GM12892 (cell line): ENCODE measurements at regions not wholly inside any gene's neighbourhood (a gene's known extent, or its start where the extent isn't known, plus 50 kb on each side); places are given as distances from the start of the nearest gene placed in this dataset.
A peak's percentile ranks its signal among the peaks of the same experiment; 100 is the strongest.
"Not testable (repeated sequence)": the region's sequence is repeated elsewhere in the genome, so short reads cannot be mapped to it uniquely, and the experiment has no call there.

Experiments
- DNase-seq: peaks from one replicate; pipeline ENCODE4 v3.0.0; 2011; ENCODE audit not compliant: insufficient read length
- FAIRE-seq: peaks from 2 replicates; lab custom pipeline; 2011; peaks lifted over from hg19 to GRCh38; lab: Jason Lieb, UNC
- POLR2A ChIP-seq: IDR thresholded peaks from 2 replicates; pipeline ENCODE4 v1.6.1; 2011; ENCODE audit warnings: low read depth, low read length, control low read depth
- POLR2AphosphoS5 ChIP-seq: IDR thresholded peaks from 2 replicates; pipeline ENCODE4 v1.6.1; 2011; ENCODE audit warnings: low read depth, low read length, control low read depth
- TAF1 ChIP-seq: IDR thresholded peaks from 2 replicates; pipeline ENCODE4 v1.6.1; 2011; ENCODE audit warnings: low read depth, mild to moderate bottlenecking, control low read depth, low read length, borderline replicate concordance

- no peak for DNase-seq
- TF ChIP-seq POLR2A (no peak), POLR2AphosphoS5 (no peak), TAF1 (no peak)
- no peak for FAIRE-seq
Observed at GRCh38 chr20:53870426-53871315, 199.7 kb downstream of the BCAS1 start.

DNA sequence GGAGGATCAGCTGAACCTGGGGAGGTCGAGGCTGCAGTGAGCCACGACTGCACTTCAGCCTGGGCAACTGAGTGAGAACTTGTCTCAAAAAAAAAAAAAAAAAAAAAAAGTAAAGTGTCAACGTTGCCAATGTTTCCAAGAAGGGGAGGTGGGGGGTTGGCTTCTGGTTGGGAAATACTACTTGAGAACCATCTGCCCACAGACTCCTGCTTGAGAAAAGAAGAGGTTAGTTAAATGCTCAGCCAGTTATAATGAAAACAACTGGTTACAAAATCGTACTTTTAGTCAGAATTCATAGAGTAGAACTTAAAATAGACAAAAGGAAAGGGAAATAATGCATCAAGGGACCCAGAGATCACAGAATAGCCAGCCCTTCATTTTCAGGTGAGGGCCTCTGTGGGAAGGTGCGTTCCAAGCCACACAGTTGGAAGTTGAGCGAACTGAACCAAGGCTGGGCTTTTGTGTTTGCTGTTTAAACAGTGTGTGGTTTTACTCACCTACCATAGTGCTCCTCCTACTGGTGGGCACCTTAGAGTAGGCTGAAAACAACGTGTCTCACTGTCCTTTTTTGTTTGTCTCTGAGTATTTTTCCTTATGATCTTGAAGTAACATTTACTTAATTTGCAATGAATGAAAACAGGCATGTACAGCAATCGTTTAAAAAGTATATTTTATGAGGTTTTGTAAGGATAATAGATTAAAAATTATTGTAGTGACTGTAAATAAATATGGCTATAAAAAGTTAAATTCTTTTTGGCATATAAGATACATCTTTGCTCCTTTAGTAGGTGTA lies 200.7 kb downstream of the BCAS1 start:
- FAIRE-seq: peak; percentile 67
- no peak for DNase-seq
- TF ChIP-seq POLR2A (no peak), TAF1 (no peak), POLR2AphosphoS5 (no peak)

DNA sequence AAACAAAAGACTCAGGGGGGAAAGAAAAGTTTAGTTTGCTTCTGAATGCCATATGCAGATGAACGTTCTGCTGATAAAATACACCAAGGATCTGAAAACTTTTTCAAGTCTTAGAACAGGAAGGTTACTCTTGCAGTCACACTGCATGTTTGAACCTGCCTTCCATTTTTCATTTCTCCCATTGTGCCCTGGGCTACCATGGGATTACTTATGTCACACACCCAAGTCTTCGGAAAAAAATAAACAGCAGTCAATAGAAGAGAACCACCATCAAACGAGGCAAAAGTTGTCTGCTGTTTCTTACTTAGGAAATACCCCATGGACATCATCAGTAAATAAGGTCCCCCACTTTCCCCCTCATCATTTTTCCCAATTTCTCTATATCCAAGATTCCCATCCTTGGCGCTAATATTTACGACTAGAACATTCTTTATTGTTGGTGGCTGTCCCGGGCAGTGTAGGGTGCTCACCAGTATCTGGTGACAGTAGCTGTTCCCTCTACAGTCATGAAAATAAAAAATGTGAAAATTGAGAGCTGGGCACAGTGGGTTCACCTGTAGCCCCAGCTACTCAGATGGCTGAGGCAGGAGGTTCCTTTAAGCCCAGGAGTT lies 202.5 kb downstream of the BCAS1 start:
- FAIRE-seq: no peak
- no peak for TF ChIP-seq POLR2AphosphoS5
- TF ChIP-seq TAF1: no peak
- TF ChIP-seq POLR2A: no peak
- no peak for DNase-seq

DNA sequence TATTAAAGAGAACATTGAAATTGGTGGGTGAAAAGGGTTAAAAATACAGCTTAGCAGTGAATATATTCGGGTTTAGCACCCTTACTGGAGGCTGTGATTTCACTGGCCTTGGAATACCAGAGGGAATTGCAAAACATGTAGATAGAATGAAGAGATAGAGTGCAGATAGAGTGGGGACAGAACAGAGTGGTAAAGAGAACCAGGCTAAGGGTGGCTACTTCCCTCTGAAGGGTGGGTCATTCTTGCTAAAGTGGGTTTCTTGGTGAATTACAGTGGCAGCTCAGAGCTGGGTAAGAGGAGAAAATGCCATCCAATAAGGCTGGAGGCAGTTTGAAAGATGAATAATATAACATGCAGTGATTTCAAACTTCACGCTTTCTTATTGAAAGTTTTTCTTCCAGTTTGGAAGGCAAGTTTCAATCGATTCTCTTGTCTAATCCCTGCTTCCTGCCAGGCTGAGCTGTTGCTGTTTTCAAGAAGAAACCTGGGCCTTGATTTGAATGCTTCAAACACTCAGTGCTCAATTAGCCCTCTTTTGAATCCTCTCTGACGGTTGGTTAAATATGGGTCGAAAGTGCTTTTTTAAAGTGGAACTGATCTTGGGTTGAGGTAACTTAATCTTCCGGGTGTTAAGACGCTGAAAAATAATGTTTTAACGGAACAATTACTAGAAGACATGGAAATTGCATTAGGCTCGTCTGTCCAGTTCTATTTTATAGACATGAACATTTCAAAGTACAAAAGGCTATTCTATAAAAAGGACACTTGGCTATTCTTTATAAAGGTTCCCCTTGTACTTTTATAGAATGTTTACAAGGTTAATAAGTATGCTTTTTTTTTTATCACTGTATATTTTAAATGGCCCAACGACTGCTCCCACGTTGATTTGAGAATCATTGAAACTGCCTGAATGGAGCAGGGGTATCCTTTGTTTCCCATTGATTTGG lies 203.3 kb downstream of the BCAS1 start:
- TF ChIP-seq POLR2A (no peak; the same call in 1 of the 2 replicates), POLR2AphosphoS5 (no peak), TAF1 (no peak)
- no peak for DNase-seq
- peak; percentile 30 for FAIRE-seq

- TF ChIP-seq POLR2AphosphoS5 (no peak), POLR2A (no peak), TAF1 (no peak)
- DNase-seq (no peak), FAIRE-seq (no peak)
Observed at GRCh38 chr20:53865901-53866793, 204.2 kb downstream of the BCAS1 start.

DNA sequence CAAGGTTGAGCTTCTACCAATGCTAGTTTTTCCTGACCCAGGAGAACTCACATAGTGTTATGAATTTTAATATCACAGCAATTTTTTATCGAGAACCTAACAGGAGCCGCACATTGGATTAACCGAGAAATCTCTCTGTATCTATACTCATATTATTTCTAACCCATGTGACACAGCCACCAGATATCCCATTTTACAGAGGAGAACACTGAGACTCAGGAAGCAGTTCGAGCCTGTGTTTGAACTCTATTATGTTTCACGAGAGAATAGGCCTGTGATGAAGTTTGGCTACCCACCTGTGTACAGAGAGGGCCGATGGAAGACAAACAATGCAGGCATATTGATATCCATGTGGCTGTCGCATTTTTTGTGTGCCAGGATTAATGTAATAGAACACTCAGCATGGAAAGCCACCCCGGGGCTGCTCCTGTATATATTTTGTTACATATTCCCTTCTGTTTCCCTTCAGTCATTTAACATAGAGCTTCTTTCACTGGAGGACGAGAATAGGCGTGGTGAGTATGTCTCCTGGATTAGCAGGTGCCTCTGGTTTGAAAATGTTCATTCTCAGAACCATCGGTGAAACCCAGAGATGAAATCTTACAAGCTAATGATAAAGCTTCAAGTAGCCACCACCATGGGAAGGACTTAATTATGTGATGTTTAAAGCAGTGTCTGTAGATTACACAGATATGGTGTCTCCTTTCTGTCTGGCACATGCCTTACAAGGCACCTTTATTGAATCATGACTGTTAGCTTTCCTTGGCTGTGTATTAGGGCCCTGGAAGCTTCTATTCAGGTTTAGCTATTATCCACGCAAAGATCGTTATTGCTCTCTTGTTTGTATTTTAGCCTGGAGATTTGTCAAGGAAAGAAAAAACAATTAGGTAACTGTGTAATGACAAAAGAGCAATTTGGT lies 205.4 kb downstream of the BCAS1 start:
- FAIRE-seq, DNase-seq: not testable (repeated sequence)

GRCh38 chr20:53863923-53864641 lies 206.3 kb downstream of the BCAS1 start:
- DNase-seq, FAIRE-seq: not testable (repeated sequence)

GRCh38 chr20:53863535-53863922 lies 206.9 kb downstream of the BCAS1 start:
- not testable (repeated sequence) for DNase-seq, FAIRE-seq

DNA sequence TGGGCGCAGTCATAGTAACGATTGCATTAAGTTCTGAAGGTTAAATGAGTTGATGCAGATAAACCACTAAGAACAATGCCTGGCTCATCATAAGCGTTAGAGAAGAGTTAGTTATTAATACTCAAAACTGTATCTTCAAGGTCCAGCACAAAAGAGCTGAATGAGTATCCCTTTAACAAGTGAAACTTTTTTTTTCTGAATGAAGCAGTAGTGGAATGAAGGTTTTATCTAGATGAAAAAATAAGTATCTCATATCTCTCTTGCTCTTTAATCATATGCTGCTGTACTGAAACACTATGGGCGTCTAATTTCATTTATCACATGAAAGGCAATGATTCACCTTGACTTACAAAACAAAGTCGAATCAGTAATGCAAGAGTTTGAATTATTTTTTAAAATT lies 207.4 kb downstream of the BCAS1 start:
- not testable (repeated sequence) for DNase-seq, FAIRE-seq

DNA sequence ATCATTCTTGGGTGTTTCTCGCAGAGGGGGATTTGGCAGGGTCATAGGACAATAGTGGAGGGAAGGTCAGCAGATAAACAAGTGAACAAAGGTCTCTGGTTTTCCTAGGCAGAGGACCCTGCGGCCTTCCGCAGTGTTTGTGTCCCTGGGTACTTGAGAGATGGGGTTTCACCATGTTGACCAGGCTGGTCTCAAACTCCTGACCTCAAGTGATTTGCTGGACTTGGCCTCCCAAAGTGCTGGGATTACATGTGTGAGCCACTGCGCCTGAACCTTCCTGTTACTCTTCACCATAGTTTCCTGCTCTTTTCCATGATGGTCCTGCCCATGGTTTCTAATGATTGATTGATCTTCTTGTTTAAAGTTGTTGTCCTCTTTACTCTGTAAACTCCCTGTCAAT lies 207.9 kb downstream of the BCAS1 start:
- FAIRE-seq, DNase-seq: not testable (repeated sequence)

DNA sequence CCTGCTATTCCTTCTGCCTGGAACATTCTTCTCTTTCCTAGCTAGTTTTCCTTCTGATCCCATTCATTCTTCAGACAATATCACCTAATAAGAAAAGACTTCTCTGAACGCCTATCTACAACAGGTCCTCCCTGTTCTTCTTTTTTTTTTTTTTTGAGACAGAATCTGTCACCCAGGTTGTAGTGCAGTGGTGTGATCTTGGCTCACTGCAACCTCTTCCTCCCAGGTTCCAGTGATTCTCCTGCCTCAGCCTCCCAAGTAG lies 208.3 kb downstream of the BCAS1 start:
- FAIRE-seq, DNase-seq: not testable (repeated sequence)
